NCI-H2107 treated with DMSO at 0.1 percent for 48 hours (cell line): ENCODE measurements at regions not wholly inside any gene's neighbourhood (a gene's known extent, or its start where the extent isn't known, plus 50 kb on each side); places are given as distances from the start of the nearest gene placed in this dataset.

ENCODE experiments used
- DNase-seq: peaks from one replicate; lab custom pipeline; 2025; ENCODE audit not compliant: unreplicated experiment; lab: John Stamatoyannopoulos, UW

GRCh38 chr5:68406767-68407241, 191.2 kb downstream of the PIK3R1 start:
- DNase-seq: no peak

GRCh38 chr5:68407311-68408239, 192.0 kb downstream of the PIK3R1 start:
- no peak for DNase-seq

GRCh38 chr5:68408345-68408871, 192.9 kb downstream of the PIK3R1 start:
- no peak for DNase-seq

- DNase-seq: no peak
These were observed 193.7 kb downstream of the PIK3R1 start for GRCh38 chr5:68409259-68409658.

GRCh38 chr5:68411161-68411560, 195.6 kb downstream of the PIK3R1 start:
- no peak for DNase-seq

- DNase-seq: no peak
These were observed 199.9 kb downstream of the PIK3R1 start for GRCh38 chr5:68415177-68416085.

GRCh38 chr5:68416714-68417113, 201.2 kb downstream of the PIK3R1 start:
- no peak for DNase-seq

GRCh38 chr5:68418201-68418600, 202.6 kb downstream of the PIK3R1 start:
- DNase-seq: no peak

GRCh38 chr5:68418680-68419079, 203.1 kb downstream of the PIK3R1 start:
- no peak for DNase-seq

GRCh38 chr5:68419081-68419636, 203.6 kb downstream of the PIK3R1 start:
- no peak for DNase-seq

GRCh38 chr5:68419637-68420452, 204.3 kb downstream of the PIK3R1 start:
- DNase-seq: no peak

- no peak for DNase-seq
These were observed 205.2 kb downstream of the PIK3R1 start for GRCh38 chr5:68420476-68421344.

- DNase-seq: no peak
These were observed 206.1 kb downstream of the PIK3R1 start for GRCh38 chr5:68421485-68422220.

GRCh38 chr5:68423154-68423811, 207.7 kb downstream of the PIK3R1 start:
- no peak for DNase-seq

- no peak for DNase-seq
These were observed 209.4 kb downstream of the PIK3R1 start for GRCh38 chr5:68424799-68425537.

- DNase-seq: no peak
These were observed 211.0 kb downstream of the PIK3R1 start for GRCh38 chr5:68426586-68426985.

GRCh38 chr5:68428231-68428811, 212.8 kb downstream of the PIK3R1 start:
- DNase-seq: no peak
